HG02840 (cell line): ENCODE measurements at regions not wholly inside any gene's neighbourhood (a gene's known extent, or its start where the extent isn't known, plus 50 kb on each side); places are given as distances from the start of the nearest gene placed in this dataset.

Source experiments
- ATAC-seq: cut with Tn5 transposase; IDR thresholded peaks from one replicate; pipeline ENCODE4 v1.9.1; 2021; ENCODE audit warnings: mild to moderate bottlenecking, moderate library complexity, moderate number of reproducible peaks; ENCODE audit not compliant: unreplicated experiment, low FRiP score

- no peak for ATAC-seq
Measured at GRCh38 chr3:66740260-66740659, 239.4 kb upstream of the LRIG1 start.

GRCh38 chr3:66744521-66744920 is 243.7 kb upstream of the LRIG1 start:
- no peak for ATAC-seq

- ATAC-seq, result no peak
Measured at GRCh38 chr3:66744986-66745385, 244.2 kb upstream of the LRIG1 start.

GRCh38 chr3:66747261-66747660 is 246.4 kb upstream of the LRIG1 start:
- no peak for ATAC-seq

- ATAC-seq, result no peak
Measured at GRCh38 chr3:66747696-66748095, 246.9 kb upstream of the LRIG1 start.

- ATAC-seq, result no peak
Measured at GRCh38 chr3:66748175-66748876, 247.5 kb upstream of the LRIG1 start.

GRCh38 chr3:66751842-66752241 is 246.3 kb upstream of the KBTBD8 start:
- no peak for ATAC-seq

GRCh38 chr3:66753670-66754069 is 244.4 kb upstream of the KBTBD8 start:
- ATAC-seq, result no peak

- no peak for ATAC-seq
Measured at GRCh38 chr3:66754613-66755012, 243.5 kb upstream of the KBTBD8 start.

GRCh38 chr3:66755924-66756323 is 242.2 kb upstream of the KBTBD8 start:
- ATAC-seq, result no peak

GRCh38 chr3:66756468-66757036 is 241.6 kb upstream of the KBTBD8 start:
- ATAC-seq, result no peak

- ATAC-seq, result no peak
Measured at GRCh38 chr3:66761093-66761780, 236.9 kb upstream of the KBTBD8 start.

- ATAC-seq, result no peak
Measured at GRCh38 chr3:66762916-66763693, 235.0 kb upstream of the KBTBD8 start.

- ATAC-seq, result no peak
Measured at GRCh38 chr3:66778107-66778506, 220.0 kb upstream of the KBTBD8 start.

GRCh38 chr3:66778777-66779176 is 219.3 kb upstream of the KBTBD8 start:
- ATAC-seq, result no peak

- ATAC-seq, result no peak
Measured at GRCh38 chr3:66785191-66785909, 212.8 kb upstream of the KBTBD8 start.

- no peak for ATAC-seq
Measured at GRCh38 chr3:66789580-66790237, 208.4 kb upstream of the KBTBD8 start.

GRCh38 chr3:66792086-66792485 is 206.0 kb upstream of the KBTBD8 start:
- no peak for ATAC-seq

GRCh38 chr3:66795365-66795764 is 202.7 kb upstream of the KBTBD8 start:
- no peak for ATAC-seq

- no peak for ATAC-seq
Measured at GRCh38 chr3:66796343-66796742, 201.8 kb upstream of the KBTBD8 start.
